ENCODE measurements at regions not wholly inside any gene's neighbourhood (a gene's known extent, or its start where the extent isn't known, plus 50 kb on each side); places are given as distances from the start of the nearest gene placed in this dataset.
A peak's percentile ranks its signal among the peaks of the same experiment; 100 is the strongest.

DNA sequence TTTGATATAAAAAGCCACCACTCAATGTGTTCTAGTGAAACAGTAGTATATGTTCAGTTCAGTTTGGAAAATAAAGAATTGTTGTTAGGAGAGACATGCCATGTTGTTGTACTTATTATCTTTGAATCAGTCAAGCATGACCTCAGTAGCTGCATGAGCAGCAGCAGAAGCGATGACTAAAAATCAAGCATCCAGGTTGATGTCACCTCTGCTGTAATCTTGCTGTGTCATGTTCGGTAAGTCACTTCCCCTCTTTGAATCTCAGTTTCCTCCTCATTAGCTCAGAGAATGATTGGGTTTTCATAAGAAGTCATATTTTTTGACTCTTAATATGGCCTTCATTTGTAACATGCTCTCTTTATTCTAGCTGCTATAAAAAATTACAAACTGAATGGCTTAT, 428.4 kb upstream of the B3GALT2 start:
- no peak overlapping the region for H3K27ac ChIP-seq (replicated peaks)
- no peak overlapping the region for H3K4me3 ChIP-seq (replicated peaks; ENCODE audit: insufficient read depth, low read length)
- peak in 1 of 2 experiments; percentile 2 for DNase-seq (ENCODE audit: low read depth in 1 of 2, low spot score in 1 of 2)
- TF ChIP-seq GABPA (IDR thresholded peaks at IDR 0.05; ENCODE audit: low read depth): no peak
- 0 out of 2 replicates have a peak, but pooled peaks have one; percentile 32 for TF ChIP-seq SPI1 (IDR thresholded peaks at IDR 0.05; ENCODE audit: borderline replicate concordance, low read depth)
- no peak for TF ChIP-seq POLR2AphosphoS5 (IDR thresholded peaks at IDR 0.05; ENCODE audit: low read depth)
- no peaks in the 10 kb centered on the region for H3K27me3 ChIP-seq (ENCODE audit: insufficient read depth, poor library complexity, severe bottlenecking)

DNA sequence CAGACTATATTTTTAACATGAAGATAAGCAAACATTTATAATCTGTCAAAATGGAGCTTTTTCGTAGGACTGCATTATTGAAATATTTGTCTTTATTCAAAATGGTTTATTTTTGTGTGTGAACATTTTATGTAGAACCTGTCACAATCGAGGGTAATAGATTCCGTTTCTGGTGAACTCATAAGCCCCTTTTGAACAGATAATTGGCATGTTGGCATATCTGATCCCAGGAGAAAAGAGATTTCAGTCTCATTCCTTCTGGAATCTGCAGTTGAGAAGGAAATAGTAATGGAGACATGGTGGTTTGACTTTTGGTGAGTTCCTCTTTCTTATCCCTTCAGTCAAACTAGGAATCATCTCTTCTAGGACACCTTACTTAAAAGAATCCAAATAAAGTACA, 427.9 kb upstream of the B3GALT2 start:
- no peak overlapping the region for H3K27ac ChIP-seq (replicated peaks)
- no peak for DNase-seq (ENCODE audit: low read depth in 1 of 2, low spot score in 1 of 2)
- TF ChIP-seq, protein P1, sequence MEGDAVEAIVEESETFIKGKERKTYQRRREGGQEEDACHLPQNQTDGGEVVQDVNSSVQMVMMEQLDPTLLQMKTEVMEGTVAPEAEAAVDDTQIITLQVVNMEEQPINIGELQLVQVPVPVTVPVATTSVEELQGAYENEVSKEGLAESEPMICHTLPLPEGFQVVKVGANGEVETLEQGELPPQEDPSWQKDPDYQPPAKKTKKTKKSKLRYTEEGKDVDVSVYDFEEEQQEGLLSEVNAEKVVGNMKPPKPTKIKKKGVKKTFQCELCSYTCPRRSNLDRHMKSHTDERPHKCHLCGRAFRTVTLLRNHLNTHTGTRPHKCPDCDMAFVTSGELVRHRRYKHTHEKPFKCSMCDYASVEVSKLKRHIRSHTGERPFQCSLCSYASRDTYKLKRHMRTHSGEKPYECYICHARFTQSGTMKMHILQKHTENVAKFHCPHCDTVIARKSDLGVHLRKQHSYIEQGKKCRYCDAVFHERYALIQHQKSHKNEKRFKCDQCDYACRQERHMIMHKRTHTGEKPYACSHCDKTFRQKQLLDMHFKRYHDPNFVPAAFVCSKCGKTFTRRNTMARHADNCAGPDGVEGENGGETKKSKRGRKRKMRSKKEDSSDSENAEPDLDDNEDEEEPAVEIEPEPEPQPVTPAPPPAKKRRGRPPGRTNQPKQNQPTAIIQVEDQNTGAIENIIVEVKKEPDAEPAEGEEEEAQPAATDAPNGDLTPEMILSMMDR (IDR thresholded peaks at IDR 0.05; ENCODE audit: insufficient read depth, low read length): no peak
- TF ChIP-seq GABPA (IDR thresholded peaks at IDR 0.05; ENCODE audit: low read depth) (no peak), POLR2AphosphoS5 (IDR thresholded peaks at IDR 0.05; ENCODE audit: low read depth) (no peak), SPI1 (IDR thresholded peaks at IDR 0.05; ENCODE audit: borderline replicate concordance, low read depth) (peak; percentile 43; the same call in 1 of the 2 replicates)
- TF ChIP-seq, protein P2, sequence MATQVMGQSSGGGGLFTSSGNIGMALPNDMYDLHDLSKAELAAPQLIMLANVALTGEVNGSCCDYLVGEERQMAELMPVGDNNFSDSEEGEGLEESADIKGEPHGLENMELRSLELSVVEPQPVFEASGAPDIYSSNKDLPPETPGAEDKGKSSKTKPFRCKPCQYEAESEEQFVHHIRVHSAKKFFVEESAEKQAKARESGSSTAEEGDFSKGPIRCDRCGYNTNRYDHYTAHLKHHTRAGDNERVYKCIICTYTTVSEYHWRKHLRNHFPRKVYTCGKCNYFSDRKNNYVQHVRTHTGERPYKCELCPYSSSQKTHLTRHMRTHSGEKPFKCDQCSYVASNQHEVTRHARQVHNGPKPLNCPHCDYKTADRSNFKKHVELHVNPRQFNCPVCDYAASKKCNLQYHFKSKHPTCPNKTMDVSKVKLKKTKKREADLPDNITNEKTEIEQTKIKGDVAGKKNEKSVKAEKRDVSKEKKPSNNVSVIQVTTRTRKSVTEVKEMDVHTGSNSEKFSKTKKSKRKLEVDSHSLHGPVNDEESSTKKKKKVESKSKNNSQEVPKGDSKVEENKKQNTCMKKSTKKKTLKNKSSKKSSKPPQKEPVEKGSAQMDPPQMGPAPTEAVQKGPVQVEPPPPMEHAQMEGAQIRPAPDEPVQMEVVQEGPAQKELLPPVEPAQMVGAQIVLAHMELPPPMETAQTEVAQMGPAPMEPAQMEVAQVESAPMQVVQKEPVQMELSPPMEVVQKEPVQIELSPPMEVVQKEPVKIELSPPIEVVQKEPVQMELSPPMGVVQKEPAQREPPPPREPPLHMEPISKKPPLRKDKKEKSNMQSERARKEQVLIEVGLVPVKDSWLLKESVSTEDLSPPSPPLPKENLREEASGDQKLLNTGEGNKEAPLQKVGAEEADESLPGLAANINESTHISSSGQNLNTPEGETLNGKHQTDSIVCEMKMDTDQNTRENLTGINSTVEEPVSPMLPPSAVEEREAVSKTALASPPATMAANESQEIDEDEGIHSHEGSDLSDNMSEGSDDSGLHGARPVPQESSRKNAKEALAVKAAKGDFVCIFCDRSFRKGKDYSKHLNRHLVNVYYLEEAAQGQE (IDR thresholded peaks at IDR 0.05; ENCODE audit: insufficient replicate concordance, low read depth): no peak
- H3K4me3 ChIP-seq (replicated peaks; ENCODE audit: insufficient read depth, low read length): no peak overlapping the region
- no peaks in the 10 kb centered on the region for H3K27me3 ChIP-seq (ENCODE audit: insufficient read depth, poor library complexity, severe bottlenecking)

DNA sequence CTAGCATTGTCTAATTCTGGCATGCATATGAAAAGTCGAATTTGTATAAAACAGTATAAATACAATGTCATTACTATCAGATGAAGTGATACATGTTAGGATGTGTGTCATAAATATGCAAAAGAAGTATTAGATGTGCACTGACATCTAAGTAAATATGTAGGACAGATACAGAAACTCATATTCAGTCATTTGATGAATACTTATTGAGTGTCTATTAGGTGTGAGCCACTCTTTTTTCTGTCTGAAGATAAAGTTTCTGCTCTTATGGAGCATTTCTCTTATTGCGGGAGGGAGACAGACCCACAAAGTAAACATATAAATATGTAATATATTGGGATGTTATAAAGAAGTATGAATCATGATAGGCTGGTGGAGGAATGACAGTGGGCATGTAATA, 426.6 kb upstream of the B3GALT2 start:
- DNase-seq (ENCODE audit: low read depth in 1 of 2, low spot score in 1 of 2): no peak
- no peak overlapping the region for H3K27ac ChIP-seq (replicated peaks)
- no peak overlapping the region for H3K4me3 ChIP-seq (replicated peaks; ENCODE audit: insufficient read depth, low read length)
- TF ChIP-seq, protein P1 (IDR thresholded peaks at IDR 0.05; ENCODE audit: insufficient read depth, low read length): no peak
- TF ChIP-seq, protein P2 (IDR thresholded peaks at IDR 0.05; ENCODE audit: insufficient replicate concordance, low read depth): no peak
- TF ChIP-seq GABPA (IDR thresholded peaks at IDR 0.05; ENCODE audit: low read depth) (no peak), SPI1 (IDR thresholded peaks at IDR 0.05; ENCODE audit: borderline replicate concordance, low read depth) (no peak), POLR2AphosphoS5 (IDR thresholded peaks at IDR 0.05; ENCODE audit: low read depth) (no peak)
- H3K27me3 ChIP-seq (ENCODE audit: insufficient read depth, poor library complexity, severe bottlenecking): no peaks in the 10 kb centered on the region

DNA sequence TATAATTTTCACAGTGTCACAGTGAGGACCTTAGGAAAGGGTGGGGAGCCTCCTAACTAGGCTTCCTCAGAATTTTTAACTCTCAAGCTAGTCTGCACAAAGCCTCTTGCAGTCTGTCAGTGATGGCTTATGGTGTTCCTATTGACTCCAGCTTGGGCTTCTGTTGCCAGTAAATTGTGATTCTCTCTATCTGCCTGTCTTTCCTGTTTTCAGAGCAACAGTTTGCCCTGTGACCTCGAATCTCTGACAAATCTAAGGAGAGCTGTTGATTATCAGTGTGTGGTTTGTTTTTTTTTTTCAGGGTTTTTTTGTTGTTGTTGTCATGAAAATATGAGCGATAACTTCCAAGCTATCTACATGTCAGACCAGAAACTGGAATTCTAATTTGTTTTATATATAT, 423.2 kb upstream of the B3GALT2 start:
- Histone ChIP-seq H3K27me3 (ENCODE audit: insufficient read depth, poor library complexity, severe bottlenecking) (no peaks in the 10 kb centered on the region), H3K4me3 (replicated peaks; ENCODE audit: insufficient read depth, low read length) (no peak overlapping the region), H3K27ac (replicated peaks) (no peak overlapping the region)
- no peak for DNase-seq (ENCODE audit: low read depth in 1 of 2, low spot score in 1 of 2)
- TF ChIP-seq GABPA (IDR thresholded peaks at IDR 0.05; ENCODE audit: low read depth): no peak

DNA sequence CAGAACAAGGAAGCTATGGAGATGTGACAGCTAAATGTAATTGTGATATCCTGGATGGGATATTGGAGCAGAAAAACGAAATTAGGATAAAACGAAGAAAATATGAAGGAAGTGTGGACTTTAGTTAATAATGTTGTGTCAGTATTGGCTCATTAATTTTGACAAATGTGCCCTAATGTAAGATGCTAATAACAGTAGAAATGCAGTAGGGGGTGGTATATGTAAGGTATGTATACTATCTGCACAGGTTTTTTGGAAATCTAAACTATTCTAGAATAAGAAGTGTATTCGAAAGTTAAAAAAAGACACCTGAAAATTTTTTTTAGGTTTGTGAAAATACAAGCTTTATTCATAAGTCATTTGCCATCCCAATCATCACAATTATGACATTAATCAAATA, 421.4 kb upstream of the B3GALT2 start:
- DNase-seq (ENCODE audit: low read depth in 1 of 2, low spot score in 1 of 2): no peak
- Histone ChIP-seq H3K27ac (replicated peaks) (no peak overlapping the region), H3K27me3 (ENCODE audit: insufficient read depth, poor library complexity, severe bottlenecking) (no peaks in the 10 kb centered on the region), H3K4me3 (replicated peaks; ENCODE audit: insufficient read depth, low read length) (no peak overlapping the region)
- TF ChIP-seq, protein P2 (IDR thresholded peaks at IDR 0.05; ENCODE audit: insufficient replicate concordance, low read depth): no peak
- TF ChIP-seq, protein P1 (IDR thresholded peaks at IDR 0.05; ENCODE audit: insufficient read depth, low read length): no peak
- TF ChIP-seq POLR2AphosphoS5 (IDR thresholded peaks at IDR 0.05; ENCODE audit: low read depth): no peak
- no peak for TF ChIP-seq SPI1 (IDR thresholded peaks at IDR 0.05; ENCODE audit: borderline replicate concordance, low read depth)
- TF ChIP-seq GABPA (IDR thresholded peaks at IDR 0.05; ENCODE audit: low read depth): no peak

All from HL-60 (cell line).